ENCODE measurements at regions not wholly inside any gene's neighbourhood (a gene's known extent, or its start where the extent isn't known, plus 50 kb on each side); places are given as distances from the start of the nearest gene placed in this dataset.

GRCh38 chr2:12415536-12415935 lies 301.2 kb upstream of the TRIB2 start:
- TF ChIP-seq CTCF (IDR thresholded peaks at IDR 0.05): no peak
- TF ChIP-seq POLR2AphosphoS5 (IDR thresholded peaks at IDR 0.05): no peak
- no peak for TF ChIP-seq POLR2A (IDR thresholded peaks at IDR 0.05)
- no peak for TF ChIP-seq EP300 (IDR thresholded peaks at IDR 0.05)
